Ovary (tissue), 3 donors: ENCODE measurements at regions not wholly inside any gene's neighbourhood (a gene's known extent, or its start where the extent isn't known, plus 50 kb on each side); places are given as distances from the start of the nearest gene placed in this dataset.

Experiments
- CTCF ChIP-seq, 3 donors: fragments of 450-650 bp in 2 of 3; fragments of 200-600 bp in 1 of 3; IDR thresholded peaks; one replicate each; pipeline versions ENCODE4 v1.5.1 to v1.8.0; 2016 to 2022; ENCODE audit warnings: antibody characterized with exemption in 3 of 3, mild to moderate bottlenecking in 1 of 3
- POLR2A ChIP-seq: fragments of 450-650 bp; IDR thresholded peaks from one replicate; pipeline ENCODE4 v1.6.1; 2017; ENCODE audit warnings: antibody characterized with exemption, mild to moderate bottlenecking, moderate library complexity
- donor health status: DM: no; HTN: no; CAD: no.

- TF ChIP-seq CTCF (IDR thresholded peaks at IDR 0.05): no peak
- no peak for TF ChIP-seq POLR2A
Observed at GRCh38 chr7:50957431-50957830, 174.7 kb upstream of the GRB10 start.
